Fibroblast of lung (primary cell): ENCODE measurements at regions not wholly inside any gene's neighbourhood (a gene's known extent, or its start where the extent isn't known, plus 50 kb on each side); places are given as distances from the start of the nearest gene placed in this dataset.

Source experiments
- DNase-seq, 2 donors: peaks; one replicate each; pipeline versions ENCODE4 v3.0.0 to v3.0.0-alpha.2; 2010; ENCODE audit warnings: low read depth in 2 of 2
- H2AFZ ChIP-seq: 2 replicates; pipeline ENCODE4 v1.5.1; 2012; ENCODE audit warnings: low read length, control low read depth, inconsistent platforms
- H3K27ac ChIP-seq: 2 replicates; pipeline ENCODE4 v1.5.1; 2011; ENCODE audit warnings: low read length, control low read depth; ENCODE audit not compliant: insufficient read depth
- H3K27me3 ChIP-seq: 2 replicates; pipeline ENCODE4 v1.5.1; 2011; ENCODE audit warnings: mild to moderate bottlenecking, low read length; ENCODE audit not compliant: control insufficient read depth, insufficient read depth
- H3K36me3 ChIP-seq: 2 replicates; pipeline ENCODE4 v1.5.1; 2011; ENCODE audit warnings: low read length; ENCODE audit not compliant: control insufficient read depth, insufficient read depth
- H3K4me1 ChIP-seq: 2 replicates; pipeline ENCODE4 v1.5.1; 2011; ENCODE audit warnings: low read length; ENCODE audit not compliant: control insufficient read depth, insufficient read depth; ENCODE audit errors: extremely low read depth
- H3K4me2 ChIP-seq: 2 replicates; pipeline ENCODE4 v1.5.1; 2011; ENCODE audit warnings: low read length, control low read depth; ENCODE audit not compliant: insufficient read depth; ENCODE audit errors: extremely low read depth
- H3K4me3 ChIP-seq, 4 experiments: fragments of 200-600 bp in 1 of 4; sonication (generic) in 1 of 4; replicated peaks in 1 of 4; 2 replicates each; pipeline ENCODE4 v1.5.1; 2011 to 2016; ENCODE audit warnings: low read length in 4 of 4, low read depth in 3 of 4, mild to moderate bottlenecking in 3 of 4, control low read depth in 2 of 4, inconsistent platforms in 1 of 4, mixed read lengths in 1 of 4; ENCODE audit not compliant: insufficient read depth in 1 of 4; ENCODE audit errors: control extremely low read depth in 1 of 4
- H3K79me2 ChIP-seq: 2 replicates; pipeline ENCODE4 v1.5.1; 2012; ENCODE audit warnings: mild to moderate bottlenecking, low read length, inconsistent platforms; ENCODE audit not compliant: control insufficient read depth, insufficient read depth
- H3K9ac ChIP-seq: 2 replicates; pipeline ENCODE4 v1.5.1; 2011; ENCODE audit warnings: mild to moderate bottlenecking, low read length, control low read depth; ENCODE audit not compliant: insufficient read depth
- H3K9me3 ChIP-seq: 2 replicates; pipeline ENCODE4 v1.5.1; 2012; ENCODE audit warnings: low read depth, low read length; ENCODE audit not compliant: control insufficient read depth, insufficient read depth
- H4K20me1 ChIP-seq: 2 replicates; pipeline ENCODE4 v1.5.1; 2011; ENCODE audit warnings: low read length; ENCODE audit not compliant: control insufficient read depth, insufficient read depth; ENCODE audit errors: extremely low read depth
- EZH2 ChIP-seq: IDR thresholded peaks from 2 replicates; pipeline ENCODE4 v1.5.1; 2012; ENCODE audit warnings: low read length, control low read depth, mild to moderate bottlenecking; ENCODE audit errors: missing control alignments
- TF ChIP-seq, protein P1 (sequence below), 2 donors: IDR thresholded peaks in 1 of 2; conservative IDR thresholded peaks in 1 of 2; 1 replicate in 1 of 2; 2 replicates in 1 of 2; pipeline ENCODE4 v1.5.1; 2011 to 2012; ENCODE audit warnings: low read length in 2 of 2, control low read depth in 1 of 2, inconsistent platforms in 1 of 2, low read depth in 1 of 2, mild to moderate bottlenecking in 1 of 2

DNA sequence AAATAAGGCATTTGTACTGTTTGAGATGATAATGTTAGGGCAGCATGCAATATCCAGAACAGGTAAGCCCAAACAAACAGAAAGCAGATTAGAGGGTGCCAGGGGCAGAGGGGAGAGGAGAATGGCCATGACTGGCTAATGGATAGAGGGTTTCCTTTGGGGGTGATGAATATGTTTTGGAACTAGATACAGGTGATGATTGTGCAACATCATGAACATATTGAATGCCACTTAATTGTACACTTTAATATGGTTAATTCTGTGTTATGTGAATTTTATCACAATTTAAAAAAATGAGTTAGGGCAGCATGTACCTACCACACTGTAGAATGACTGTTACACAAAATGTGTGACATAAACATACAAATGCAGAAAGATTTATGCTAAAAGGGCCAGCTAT, 255.5 kb upstream of the FN1 start:
- H3K9ac ChIP-seq: no peak overlapping the region
- no peaks in the 10 kb centered on the region for H3K79me2 ChIP-seq
- no peak overlapping the region for H2AFZ ChIP-seq
- no peak overlapping the region for H3K4me3 ChIP-seq
- no peak overlapping the region for H3K4me2 ChIP-seq
- H4K20me1 ChIP-seq: no peaks in the 10 kb centered on the region
- H3K9me3 ChIP-seq: no peaks in the 10 kb centered on the region
- peaks cover 19% of the 10 kb centered on the region for H3K4me1 ChIP-seq
- TF ChIP-seq, protein P1, sequence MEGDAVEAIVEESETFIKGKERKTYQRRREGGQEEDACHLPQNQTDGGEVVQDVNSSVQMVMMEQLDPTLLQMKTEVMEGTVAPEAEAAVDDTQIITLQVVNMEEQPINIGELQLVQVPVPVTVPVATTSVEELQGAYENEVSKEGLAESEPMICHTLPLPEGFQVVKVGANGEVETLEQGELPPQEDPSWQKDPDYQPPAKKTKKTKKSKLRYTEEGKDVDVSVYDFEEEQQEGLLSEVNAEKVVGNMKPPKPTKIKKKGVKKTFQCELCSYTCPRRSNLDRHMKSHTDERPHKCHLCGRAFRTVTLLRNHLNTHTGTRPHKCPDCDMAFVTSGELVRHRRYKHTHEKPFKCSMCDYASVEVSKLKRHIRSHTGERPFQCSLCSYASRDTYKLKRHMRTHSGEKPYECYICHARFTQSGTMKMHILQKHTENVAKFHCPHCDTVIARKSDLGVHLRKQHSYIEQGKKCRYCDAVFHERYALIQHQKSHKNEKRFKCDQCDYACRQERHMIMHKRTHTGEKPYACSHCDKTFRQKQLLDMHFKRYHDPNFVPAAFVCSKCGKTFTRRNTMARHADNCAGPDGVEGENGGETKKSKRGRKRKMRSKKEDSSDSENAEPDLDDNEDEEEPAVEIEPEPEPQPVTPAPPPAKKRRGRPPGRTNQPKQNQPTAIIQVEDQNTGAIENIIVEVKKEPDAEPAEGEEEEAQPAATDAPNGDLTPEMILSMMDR (conservative IDR thresholded peaks at IDR 0.05 in 1 of 2, IDR thresholded peaks at IDR 0.05 in 1 of 2; ENCODE audit: low read depth in 1 of 2, low read length in 2 of 2): no peak
- no peak for TF ChIP-seq EZH2
- DNase-seq: no peak
- no peaks in the 10 kb centered on the region for H3K36me3 ChIP-seq
- H3K27ac ChIP-seq: no peak overlapping the region
- no peaks in the 10 kb centered on the region for H3K27me3 ChIP-seq

DNA sequence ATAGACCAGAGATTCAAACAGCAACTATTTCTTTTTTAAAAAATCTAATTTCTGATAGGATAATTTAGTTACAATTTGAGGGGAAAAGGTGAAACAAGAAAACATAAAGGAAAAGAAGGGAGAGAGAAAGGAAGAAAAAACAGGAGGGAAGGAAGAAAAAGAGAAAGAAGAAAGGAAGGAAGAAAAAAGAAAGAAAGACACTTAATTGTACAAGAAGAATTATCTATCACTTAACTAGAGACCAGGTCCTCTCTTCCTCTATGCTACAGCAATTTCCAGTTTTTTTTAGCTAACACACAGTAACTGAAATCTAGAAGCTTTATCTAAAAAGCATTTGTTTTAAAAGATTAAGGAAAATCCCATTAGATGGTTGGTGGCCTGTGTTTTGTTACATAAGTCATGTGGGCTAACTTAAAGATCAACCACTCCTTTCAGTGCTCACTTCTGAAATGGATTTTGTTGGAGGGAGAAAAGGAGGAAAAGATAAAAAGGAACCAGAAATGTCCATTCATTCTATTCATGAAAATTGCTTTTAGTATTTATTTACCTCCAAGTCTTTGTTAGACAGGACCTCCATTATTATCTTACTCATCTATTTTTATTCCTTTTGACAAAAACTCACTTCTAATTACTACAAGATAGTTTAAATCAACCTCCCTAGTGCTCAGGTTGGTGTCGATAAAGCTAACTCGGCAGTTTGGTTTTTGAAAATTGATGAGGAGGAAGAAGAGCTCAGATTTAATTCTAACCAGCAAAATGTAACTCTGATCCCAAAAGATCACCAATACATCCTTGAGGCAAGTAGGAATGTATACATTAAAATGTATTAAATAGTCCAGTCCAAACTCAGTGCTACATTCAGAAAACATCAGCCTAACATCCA, 251.5 kb upstream of the FN1 start:
- no peak overlapping the region for H3K4me2 ChIP-seq
- TF ChIP-seq EZH2: no peak
- TF ChIP-seq, protein P1 (conservative IDR thresholded peaks at IDR 0.05 in 1 of 2, IDR thresholded peaks at IDR 0.05 in 1 of 2; ENCODE audit: low read depth in 1 of 2, low read length in 2 of 2): no peak
- no peaks in the 10 kb centered on the region for H3K36me3 ChIP-seq
- H3K27me3 ChIP-seq: no peaks in the 10 kb centered on the region
- H3K4me3 ChIP-seq: no peak overlapping the region
- H3K9ac ChIP-seq: no peak overlapping the region
- no peaks in the 10 kb centered on the region for H3K9me3 ChIP-seq
- H2AFZ ChIP-seq: no peak overlapping the region
- H4K20me1 ChIP-seq: no peaks in the 10 kb centered on the region
- no peak overlapping the region for H3K27ac ChIP-seq
- DNase-seq: no peak
- peaks cover 11% of the 10 kb centered on the region for H3K4me1 ChIP-seq
- no peaks in the 10 kb centered on the region for H3K79me2 ChIP-seq

DNA sequence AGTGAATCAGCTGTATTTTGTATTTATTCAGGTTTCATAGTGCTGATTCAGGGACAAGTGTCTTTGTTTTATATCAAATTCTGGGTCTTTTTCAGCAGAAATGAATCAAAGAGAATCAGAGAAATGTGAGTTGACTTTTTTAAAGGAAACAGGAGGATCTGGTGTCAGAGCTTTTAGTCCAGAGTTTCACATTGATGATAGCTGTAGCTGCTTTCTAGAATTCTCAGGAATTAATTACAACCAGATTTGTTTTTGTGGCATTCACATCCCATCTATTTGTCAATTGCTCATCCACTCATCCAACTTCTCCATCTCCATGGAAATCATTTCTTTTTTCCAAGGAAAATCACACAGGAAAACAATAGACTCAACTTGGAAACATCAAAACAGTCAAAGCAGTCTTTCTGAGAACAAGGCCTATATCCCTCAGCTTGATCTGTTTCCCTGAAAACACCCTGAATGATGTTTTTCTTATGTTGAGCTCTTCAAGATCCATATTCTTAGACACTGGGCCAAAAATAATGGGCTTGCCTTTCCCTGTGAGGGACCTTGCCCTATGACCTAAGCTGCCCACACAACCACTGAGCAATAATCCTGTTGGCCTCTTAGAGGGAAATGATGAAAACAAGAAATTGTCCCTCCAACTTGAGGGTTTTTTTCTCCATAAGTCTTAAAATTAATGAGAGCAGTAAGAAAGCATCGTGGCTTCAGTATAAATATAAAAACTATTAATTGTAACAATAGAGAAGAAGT, 249.5 kb upstream of the FN1 start:
- TF ChIP-seq, protein P1 (conservative IDR thresholded peaks at IDR 0.05 in 1 of 2, IDR thresholded peaks at IDR 0.05 in 1 of 2; ENCODE audit: low read depth in 1 of 2, low read length in 2 of 2): no peak
- TF ChIP-seq EZH2: no peak
- H3K79me2 ChIP-seq: no peaks in the 10 kb centered on the region
- H3K4me3 ChIP-seq: no peak overlapping the region
- H3K4me2 ChIP-seq: no peak overlapping the region
- no peaks in the 10 kb centered on the region for H3K27me3 ChIP-seq
- no peaks in the 10 kb centered on the region for H4K20me1 ChIP-seq
- H3K9me3 ChIP-seq: no peaks in the 10 kb centered on the region
- no peak overlapping the region for H3K9ac ChIP-seq
- H2AFZ ChIP-seq: no peak overlapping the region
- peaks cover 6% of the 10 kb centered on the region for H3K4me1 ChIP-seq
- DNase-seq: no peak
- no peaks in the 10 kb centered on the region for H3K36me3 ChIP-seq
- H3K27ac ChIP-seq: peak overlapping the region; percentile 43
